SK-N-MC (cell line): ENCODE measurements at regions not wholly inside any gene's neighbourhood (a gene's known extent, or its start where the extent isn't known, plus 50 kb on each side); places are given as distances from the start of the nearest gene placed in this dataset.

ENCODE experiments used
- EZH2 ChIP-seq: fragments of 200-600 bp; sonication (generic); IDR thresholded peaks from one replicate; pipeline ENCODE4 v1.6.1; 2017; ENCODE audit warnings: antibody characterized with exemption
- FOXP2 ChIP-seq: optimal IDR thresholded peaks from 2 replicates; pipeline ENCODE3; 2011; ENCODE audit warnings: mild to moderate bottlenecking, moderate library complexity; ENCODE audit not compliant: insufficient read depth; ENCODE audit errors: extremely low read length, control extremely low read depth

GRCh38 chr4:75195111-75195510 is 262.2 kb downstream of the PARM1 start:
- TF ChIP-seq EZH2 (no peak), FOXP2 (no peak)
